Kidney (tissue), 13 donors: ENCODE measurements at regions not wholly inside any gene's neighbourhood (a gene's known extent, or its start where the extent isn't known, plus 50 kb on each side); places are given as distances from the start of the nearest gene placed in this dataset.
A peak's percentile ranks its signal among the peaks of the same experiment; 100 is the strongest.

Experiments
- DNase-seq, 5 donors: peaks; one replicate each; pipeline ENCODE4 v3.0.0-alpha.2; 2013 to 2020
- FAIRE-seq: peaks from 2 replicates; lab custom pipeline; 2012; peaks lifted over from hg19 to GRCh38; lab: Jason Lieb, UNC
- H3K27ac ChIP-seq, 2 donors: one replicate each; pipeline ENCODE4 v1.7.0; 2013; ENCODE audit warnings: low read depth in 2 of 2, low read length in 2 of 2, inconsistent platforms in 1 of 2
- H3K27me3 ChIP-seq: one replicate; pipeline ENCODE4 v1.7.1; 2013; ENCODE audit warnings: low read length, inconsistent platforms; ENCODE audit not compliant: control insufficient read depth, insufficient read depth
- H3K36me3 ChIP-seq, 3 donors: one replicate each; pipeline versions ENCODE4 v1.7.0 to v1.7.1; 2013; ENCODE audit warnings: low read length in 3 of 3, control low read depth in 1 of 3, inconsistent platforms in 1 of 3; ENCODE audit not compliant: insufficient read depth in 3 of 3, control insufficient read depth in 2 of 3
- H3K4me1 ChIP-seq, 3 donors: one replicate each; pipeline versions ENCODE4 v1.7.0 to v1.7.1; 2013; ENCODE audit warnings: low read length in 3 of 3, inconsistent platforms in 1 of 3, low read depth in 1 of 3; ENCODE audit not compliant: control insufficient read depth in 2 of 3, insufficient read depth in 2 of 3
- H3K4me3 ChIP-seq, 3 donors: one replicate each; pipeline versions ENCODE4 v1.7.0 to v1.8.1; 2013; ENCODE audit warnings: low read length in 3 of 3, control low read depth in 1 of 3, inconsistent platforms in 1 of 3
- H3K9ac ChIP-seq, 3 donors: one replicate each; pipeline versions ENCODE4 v1.7.0 to v1.7.1; 2013; ENCODE audit warnings: low read length in 3 of 3, control low read depth in 1 of 3, inconsistent platforms in 1 of 3
- H3K9me3 ChIP-seq, 3 donors: one replicate each; pipeline versions ENCODE4 v1.7.0 to v1.7.1; 2013; ENCODE audit warnings: low read length in 3 of 3, control low read depth in 1 of 3, inconsistent platforms in 1 of 3; ENCODE audit not compliant: control insufficient read depth in 2 of 3, insufficient read depth in 1 of 3
- CTCF ChIP-seq: IDR thresholded peaks from 3 replicates; pipeline ENCODE4 v1.5.1; 2012; ENCODE audit warnings: mild to moderate bottlenecking, moderate library complexity, borderline replicate concordance; ENCODE audit not compliant: insufficient read depth; ENCODE audit errors: extremely low read depth
- intact Hi-C: fragments of 100-400 bp; cut with DNase I; formaldehyde crosslinking; loops from one replicate; pipeline ENCODE4 v1.11.1; 2022
- donor health status: control.
- donor health status: control.
- donor health status: control.
- donor health status: control.
- donor health status: control.
- donor health status: DM: yes; HTN: yes; CAD: no.
- donor health status: Normal renal cell carcinoma (clear cell type).

GRCh38 chr5:112628214-112628980, 109.3 kb upstream of the APC start:
- peak in 3 of 5 donors; percentile 17 to 47 (median 34) for DNase-seq
- peak; percentile 5 for TF ChIP-seq CTCF
- H3K9me3 ChIP-seq, result no peaks in the 10 kb centered on the region
- H3K36me3 ChIP-seq, result no peaks in the 10 kb centered on the region
- FAIRE-seq, result no peak
- no peak overlapping the region for H3K4me3 ChIP-seq
- H3K27me3 ChIP-seq, result no peaks in the 10 kb centered on the region
- no peak overlapping the region for H3K27ac ChIP-seq
- H3K4me1 ChIP-seq, result peaks cover 0 to 2% (median 0%) of the 10 kb centered on the region in 3 donors
- intact Hi-C loops, result no loop called here
- no peak overlapping the region for H3K9ac ChIP-seq

- Histone ChIP-seq H3K27ac (no peak overlapping the region), H3K9me3 (no peaks in the 10 kb centered on the region), H3K36me3 (no peaks in the 10 kb centered on the region), H3K4me3 (no peak overlapping the region), H3K9ac (no peak overlapping the region), H3K27me3 (no peaks in the 10 kb centered on the region), H3K4me1 (peaks cover 2 to 9% (median 6%) of the 10 kb centered on the region in 3 donors)
- FAIRE-seq (no peak), DNase-seq (peak in 1 of 5 donors; percentile 18)
- intact Hi-C loops, result no loop called here
- no peak for TF ChIP-seq CTCF
Measured at GRCh38 chr5:112630246-112631009, 107.3 kb upstream of the APC start.

GRCh38 chr5:112634166-112634565, 103.5 kb upstream of the APC start:
- DNase-seq, result no peak
- Histone ChIP-seq H3K4me1 (peaks cover 0 to 24% (median 16%) of the 10 kb centered on the region in 3 donors), H3K9ac (no peak overlapping the region), H3K27ac (no peak overlapping the region), H3K27me3 (no peaks in the 10 kb centered on the region), H3K36me3 (no peaks in the 10 kb centered on the region), H3K4me3 (no peak overlapping the region), H3K9me3 (no peaks in the 10 kb centered on the region)
- no peak for FAIRE-seq
- no peak for TF ChIP-seq CTCF
- intact Hi-C loops, result no loop called here
